Peyer's patch (tissue), 4 donors: ENCODE measurements at regions not wholly inside any gene's neighbourhood (a gene's known extent, or its start where the extent isn't known, plus 50 kb on each side); places are given as distances from the start of the nearest gene placed in this dataset.

Experiments used
- DNase-seq, 3 donors: peaks; one replicate each; pipeline ENCODE4 v3.0.0-alpha.2; 2017 to 2019
- H3K27ac ChIP-seq, 4 donors: fragments of 200-600 bp; sonication (generic); one replicate each; pipeline ENCODE4 v1.5.1; 2016 to 2019
- H3K27me3 ChIP-seq, 2 donors: fragments of 200-600 bp; sonication (generic); one replicate each; pipeline ENCODE4 v1.5.1; 2019
- H3K36me3 ChIP-seq, 3 donors: fragments of 200-600 bp; sonication (generic); one replicate each; pipeline ENCODE4 v1.5.1; 2016 to 2019
- H3K4me1 ChIP-seq, 4 donors: fragments of 200-600 bp; sonication (generic); one replicate each; pipeline ENCODE4 v1.5.1; 2016 to 2019
- H3K4me3 ChIP-seq, 4 donors: fragments of 200-600 bp; sonication (generic); 1 replicate in 3 of 4; 2 replicates in 1 of 4; pipeline ENCODE4 v1.5.1; 2016 to 2019; ENCODE audit warnings: mild to moderate bottlenecking in 1 of 4
- H3K9me3 ChIP-seq, 4 donors: fragments of 200-600 bp; sonication (generic); one replicate each; pipeline ENCODE4 v1.5.1; 2016 to 2019; ENCODE audit warnings: mild to moderate bottlenecking in 1 of 4
- POLR2A ChIP-seq, 2 donors: fragments of 450-650 bp; IDR thresholded peaks; one replicate each; pipeline ENCODE4 v1.5.1; 2017; ENCODE audit warnings: antibody characterized with exemption in 2 of 2, mild to moderate bottlenecking in 2 of 2, moderate library complexity in 2 of 2
- TF ChIP-seq, protein P1 (sequence below), 6 experiments: fragments of 450-650 bp in 4 of 6; fragments of 200-600 bp in 2 of 6; sonication (generic) in 1 of 6; IDR thresholded peaks; one replicate each; pipeline ENCODE4 v1.5.1; 2017 to 2019; ENCODE audit warnings: antibody characterized with exemption in 6 of 6, mild to moderate bottlenecking in 3 of 6, moderate library complexity in 1 of 6

DNA sequence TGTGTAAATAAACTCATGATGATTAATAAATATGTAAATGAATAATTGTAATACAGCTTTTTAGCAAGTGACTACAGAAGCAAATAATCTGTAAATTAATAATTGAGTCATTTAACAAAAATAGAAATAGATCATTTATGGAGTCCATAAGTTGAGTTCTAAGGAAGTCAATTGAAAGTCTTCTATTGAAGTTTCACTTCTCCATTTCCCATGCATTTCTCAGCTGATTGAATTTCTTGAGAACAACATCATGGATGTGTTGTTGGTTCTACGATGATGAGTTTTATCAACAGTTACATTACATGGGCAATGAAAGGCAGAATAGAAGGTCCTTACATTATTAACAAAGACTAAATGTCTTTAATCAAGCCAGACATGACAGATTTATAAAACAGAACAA lies 290.4 kb downstream of the MAP2K6 start:
- Histone ChIP-seq H3K4me3 (no peak overlapping the region), H3K9me3 (no peaks in the 10 kb centered on the region), H3K27me3 (no peaks in the 10 kb centered on the region), H3K36me3 (no peaks in the 10 kb centered on the region), H3K27ac (no peak overlapping the region), H3K4me1 (no peaks in the 10 kb centered on the region)
- no peak for DNase-seq
- TF ChIP-seq, protein P1, sequence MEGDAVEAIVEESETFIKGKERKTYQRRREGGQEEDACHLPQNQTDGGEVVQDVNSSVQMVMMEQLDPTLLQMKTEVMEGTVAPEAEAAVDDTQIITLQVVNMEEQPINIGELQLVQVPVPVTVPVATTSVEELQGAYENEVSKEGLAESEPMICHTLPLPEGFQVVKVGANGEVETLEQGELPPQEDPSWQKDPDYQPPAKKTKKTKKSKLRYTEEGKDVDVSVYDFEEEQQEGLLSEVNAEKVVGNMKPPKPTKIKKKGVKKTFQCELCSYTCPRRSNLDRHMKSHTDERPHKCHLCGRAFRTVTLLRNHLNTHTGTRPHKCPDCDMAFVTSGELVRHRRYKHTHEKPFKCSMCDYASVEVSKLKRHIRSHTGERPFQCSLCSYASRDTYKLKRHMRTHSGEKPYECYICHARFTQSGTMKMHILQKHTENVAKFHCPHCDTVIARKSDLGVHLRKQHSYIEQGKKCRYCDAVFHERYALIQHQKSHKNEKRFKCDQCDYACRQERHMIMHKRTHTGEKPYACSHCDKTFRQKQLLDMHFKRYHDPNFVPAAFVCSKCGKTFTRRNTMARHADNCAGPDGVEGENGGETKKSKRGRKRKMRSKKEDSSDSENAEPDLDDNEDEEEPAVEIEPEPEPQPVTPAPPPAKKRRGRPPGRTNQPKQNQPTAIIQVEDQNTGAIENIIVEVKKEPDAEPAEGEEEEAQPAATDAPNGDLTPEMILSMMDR (IDR thresholded peaks at IDR 0.05): no peak
- no peak for TF ChIP-seq POLR2A (IDR thresholded peaks at IDR 0.05)

DNA sequence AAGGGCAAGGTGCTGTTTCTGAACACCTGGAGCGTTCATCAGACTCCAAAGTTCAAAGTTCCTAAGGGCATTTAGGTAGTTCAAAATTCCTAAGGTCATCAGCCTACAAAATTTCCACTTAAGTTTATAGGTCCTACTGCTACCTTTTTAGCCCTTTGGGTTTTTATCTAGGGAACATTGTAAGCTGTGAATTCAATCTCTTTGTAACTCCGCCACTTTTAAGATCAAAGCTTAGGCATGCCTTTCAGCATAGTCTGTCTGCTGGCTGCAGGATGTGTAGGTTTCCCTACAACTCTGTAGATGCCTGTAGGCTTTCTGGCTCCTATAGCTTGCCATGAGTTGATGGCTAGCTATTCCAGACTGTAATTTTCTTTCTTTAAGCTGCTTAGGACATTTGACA lies 291.6 kb downstream of the MAP2K6 start:
- H3K9me3 ChIP-seq: no peaks in the 10 kb centered on the region
- TF ChIP-seq POLR2A (IDR thresholded peaks at IDR 0.05): no peak
- TF ChIP-seq, protein P1 (IDR thresholded peaks at IDR 0.05): no peak
- no peaks in the 10 kb centered on the region for H3K4me1 ChIP-seq
- no peaks in the 10 kb centered on the region for H3K27me3 ChIP-seq
- no peak for DNase-seq
- H3K36me3 ChIP-seq: no peaks in the 10 kb centered on the region
- H3K4me3 ChIP-seq: no peak overlapping the region
- H3K27ac ChIP-seq: no peak overlapping the region

DNA sequence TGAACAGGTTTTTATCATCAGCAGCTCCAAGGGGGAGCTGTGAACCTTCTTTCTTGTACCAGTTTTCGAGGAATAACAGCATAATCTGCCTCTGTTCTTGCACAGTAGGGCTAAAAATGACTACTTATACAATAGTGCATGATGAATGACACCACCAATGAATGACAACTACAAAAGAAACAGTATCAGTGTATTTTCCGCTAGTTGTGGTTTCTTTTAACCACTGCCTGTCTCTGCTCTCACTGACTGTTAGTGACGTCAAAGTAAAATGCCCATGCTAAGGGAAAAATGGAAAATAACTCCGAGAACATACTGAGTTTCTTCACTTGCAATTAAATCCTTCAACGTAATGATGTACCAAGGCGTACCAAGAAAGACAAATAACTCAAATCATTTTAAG lies 294.9 kb downstream of the MAP2K6 start:
- Histone ChIP-seq H3K36me3 (no peaks in the 10 kb centered on the region), H3K27ac (no peak overlapping the region), H3K9me3 (no peaks in the 10 kb centered on the region), H3K4me1 (no peaks in the 10 kb centered on the region), H3K27me3 (no peaks in the 10 kb centered on the region), H3K4me3 (no peak overlapping the region)
- DNase-seq: no peak
- TF ChIP-seq, protein P1 (IDR thresholded peaks at IDR 0.05): no peak
- no peak for TF ChIP-seq POLR2A (IDR thresholded peaks at IDR 0.05)

DNA sequence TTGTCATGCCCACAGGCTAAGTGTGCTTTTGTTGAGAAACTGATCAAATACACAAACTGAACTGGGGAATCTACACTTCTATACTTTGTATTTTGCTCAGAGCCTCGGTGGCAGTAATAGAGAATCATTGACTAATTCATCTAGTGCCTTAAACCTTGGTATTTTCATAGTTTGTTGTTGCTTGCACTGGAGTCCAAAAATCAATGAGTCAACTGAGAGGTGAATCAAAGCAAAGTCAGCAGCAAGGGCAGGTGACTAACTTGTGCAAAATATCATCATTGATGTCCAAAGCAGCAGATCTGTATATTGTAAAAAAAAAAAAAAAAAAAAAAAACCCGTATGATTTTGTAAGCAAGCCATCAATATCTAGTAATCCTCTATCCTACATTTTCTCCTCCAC lies 296.4 kb downstream of the MAP2K6 start:
- Histone ChIP-seq H3K27me3 (no peaks in the 10 kb centered on the region), H3K4me1 (no peaks in the 10 kb centered on the region), H3K9me3 (no peaks in the 10 kb centered on the region), H3K4me3 (no peak overlapping the region), H3K36me3 (no peaks in the 10 kb centered on the region), H3K27ac (no peak overlapping the region)
- no peak for TF ChIP-seq POLR2A (IDR thresholded peaks at IDR 0.05)
- TF ChIP-seq, protein P1 (IDR thresholded peaks at IDR 0.05): no peak
- DNase-seq: no peak

DNA sequence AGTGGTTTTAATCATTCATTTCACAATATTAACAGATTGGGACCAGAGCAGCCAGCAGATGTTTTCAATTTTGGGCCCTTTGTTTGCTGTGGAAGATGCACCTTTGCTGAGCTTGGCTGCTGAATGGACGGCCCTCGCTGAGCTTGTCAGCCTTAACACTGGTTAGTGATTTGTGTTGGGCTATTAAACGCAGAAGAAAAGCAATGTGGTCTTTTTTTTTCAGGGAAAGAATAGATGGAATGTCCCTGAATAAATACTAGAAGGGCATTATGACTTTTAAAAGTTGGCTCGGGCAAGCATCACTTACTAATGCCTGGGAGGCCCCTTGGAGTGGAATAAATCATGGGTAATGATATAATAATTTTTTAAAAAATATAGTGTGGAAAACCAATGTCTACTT lies 297.0 kb downstream of the MAP2K6 start:
- Histone ChIP-seq H3K36me3 (no peaks in the 10 kb centered on the region), H3K27ac (no peak overlapping the region), H3K9me3 (no peaks in the 10 kb centered on the region), H3K4me3 (no peak overlapping the region), H3K27me3 (no peaks in the 10 kb centered on the region), H3K4me1 (no peaks in the 10 kb centered on the region)
- no peak for TF ChIP-seq POLR2A (IDR thresholded peaks at IDR 0.05)
- TF ChIP-seq, protein P1 (IDR thresholded peaks at IDR 0.05): no peak
- DNase-seq: no peak

DNA sequence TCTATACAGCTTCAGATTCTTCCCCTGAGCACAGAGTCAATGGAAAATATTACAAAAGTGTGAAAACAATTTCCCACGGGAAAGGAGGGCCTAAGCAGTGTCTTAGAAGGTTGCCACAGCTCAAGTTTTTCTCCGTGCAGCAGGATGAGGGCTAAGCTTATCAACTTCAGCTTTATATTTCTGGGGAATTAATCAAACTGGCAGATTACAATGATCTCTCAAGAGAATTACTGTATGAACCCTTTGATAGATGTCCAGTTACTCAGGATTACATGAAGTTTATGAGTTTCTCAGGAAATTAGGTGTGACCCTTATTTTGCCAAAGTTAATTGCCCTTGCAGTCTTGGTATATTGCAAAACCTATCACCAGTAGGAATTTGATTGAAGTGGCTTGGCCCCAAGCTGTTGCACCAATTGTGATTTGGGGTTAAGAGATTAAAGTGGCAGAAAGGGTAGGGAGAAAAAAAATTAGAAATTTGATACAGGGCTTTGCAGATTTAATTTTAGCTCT lies 298.4 kb downstream of the MAP2K6 start:
- Histone ChIP-seq H3K27ac (no peak overlapping the region), H3K9me3 (no peaks in the 10 kb centered on the region), H3K4me1 (no peaks in the 10 kb centered on the region), H3K27me3 (no peaks in the 10 kb centered on the region), H3K4me3 (no peak overlapping the region), H3K36me3 (no peaks in the 10 kb centered on the region)
- TF ChIP-seq POLR2A (IDR thresholded peaks at IDR 0.05): no peak
- TF ChIP-seq, protein P1 (IDR thresholded peaks at IDR 0.05): no peak
- DNase-seq: no peak
